OCI-LY7 (cell line): ENCODE measurements at regions not wholly inside any gene's neighbourhood (a gene's known extent, or its start where the extent isn't known, plus 50 kb on each side); places are given as distances from the start of the nearest gene placed in this dataset.

Experiments used
- EZH2phosphoT487 ChIP-seq: fragments of 200-600 bp; sonication (generic); IDR thresholded peaks from 2 replicates; pipeline ENCODE4 v1.6.1; 2018; ENCODE audit warnings: low read depth, borderline replicate concordance, mild to moderate bottlenecking, mixed run types, antibody characterized with exemption, low read length, moderate library complexity, mixed read lengths
- TF ChIP-seq, protein P1 (sequence below): fragments of 200-600 bp; sonication (generic); conservative IDR thresholded peaks from 2 replicates; pipeline ENCODE4 v1.5.1; 2014; ENCODE audit warnings: mild to moderate bottlenecking, antibody characterized with exemption, low read length, moderate library complexity, mixed read lengths

DNA sequence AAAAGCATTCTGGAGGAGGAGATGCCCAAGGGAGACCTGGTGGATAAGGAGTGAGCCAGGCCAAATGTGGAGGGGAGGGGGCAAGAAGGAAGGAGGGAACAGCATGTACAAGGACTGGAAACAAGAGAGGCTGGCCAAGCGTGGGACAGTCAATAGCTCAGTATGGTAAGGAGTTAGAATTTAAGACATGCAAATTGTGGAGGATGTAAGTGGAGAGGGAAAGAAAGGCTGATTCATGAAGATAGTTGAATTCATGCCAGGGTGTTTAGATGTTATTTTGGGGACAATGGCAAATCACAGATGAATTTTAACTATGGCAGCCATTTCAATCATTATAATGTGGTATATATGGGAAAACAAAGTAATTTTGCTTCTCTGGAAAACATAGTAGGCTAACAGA is 462.3 kb downstream of the MEIS1 start:
- TF ChIP-seq, protein P1, sequence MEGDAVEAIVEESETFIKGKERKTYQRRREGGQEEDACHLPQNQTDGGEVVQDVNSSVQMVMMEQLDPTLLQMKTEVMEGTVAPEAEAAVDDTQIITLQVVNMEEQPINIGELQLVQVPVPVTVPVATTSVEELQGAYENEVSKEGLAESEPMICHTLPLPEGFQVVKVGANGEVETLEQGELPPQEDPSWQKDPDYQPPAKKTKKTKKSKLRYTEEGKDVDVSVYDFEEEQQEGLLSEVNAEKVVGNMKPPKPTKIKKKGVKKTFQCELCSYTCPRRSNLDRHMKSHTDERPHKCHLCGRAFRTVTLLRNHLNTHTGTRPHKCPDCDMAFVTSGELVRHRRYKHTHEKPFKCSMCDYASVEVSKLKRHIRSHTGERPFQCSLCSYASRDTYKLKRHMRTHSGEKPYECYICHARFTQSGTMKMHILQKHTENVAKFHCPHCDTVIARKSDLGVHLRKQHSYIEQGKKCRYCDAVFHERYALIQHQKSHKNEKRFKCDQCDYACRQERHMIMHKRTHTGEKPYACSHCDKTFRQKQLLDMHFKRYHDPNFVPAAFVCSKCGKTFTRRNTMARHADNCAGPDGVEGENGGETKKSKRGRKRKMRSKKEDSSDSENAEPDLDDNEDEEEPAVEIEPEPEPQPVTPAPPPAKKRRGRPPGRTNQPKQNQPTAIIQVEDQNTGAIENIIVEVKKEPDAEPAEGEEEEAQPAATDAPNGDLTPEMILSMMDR, result no peak
- no peak for TF ChIP-seq EZH2phosphoT487
